CD4-positive, alpha-beta T cell (primary cell): ENCODE measurements at regions not wholly inside any gene's neighbourhood (a gene's known extent, or its start where the extent isn't known, plus 50 kb on each side); places are given as distances from the start of the nearest gene placed in this dataset.

Experiments used
- ATAC-seq: fragments of 200-7000 bp; cut with Tn5 transposase; one replicate; pipeline ENCODE4 v1.10.0; 2022; ENCODE audit warnings: mild to moderate bottlenecking; ENCODE audit not compliant: poor library complexity
- CTCF ChIA-PET: fragments of 350-600 bp; sonication (Branson Sonifier 250); formaldehyde crosslinking; loops from one replicate; lab custom pipeline; 2021; ENCODE audit warnings: antibody characterized with exemption, inconsistent platforms; lab: Charles Lee
- POLR2A ChIA-PET: fragments of 350-600 bp; sonication (Branson Sonifier 250); formaldehyde crosslinking; loops from one replicate; lab custom pipeline; 2021; ENCODE audit warnings: antibody characterized with exemption, inconsistent platforms; lab: Charles Lee
- DNase-seq, 14 experiments: peaks; one replicate each; pipeline ENCODE4 v3.0.0-alpha.2; 2013 to 2020; ENCODE audit warnings: mixed read lengths in 2 of 14
- H3K27ac ChIP-seq, 2 donors: one replicate each; pipeline versions ENCODE4 v1.5.1 to v1.7.0; 2013; ENCODE audit warnings: low read length in 2 of 2, low read depth in 1 of 2, mild to moderate bottlenecking in 1 of 2
- H3K27me3 ChIP-seq, 2 experiments: 1 replicate in 1 of 2; 2 replicates in 1 of 2; pipeline versions ENCODE4 v1.6.1 to v1.7.0; 2013; ENCODE audit warnings: low read length in 2 of 2, control low read depth in 1 of 2, mild to moderate bottlenecking in 1 of 2, moderate library complexity in 1 of 2; ENCODE audit not compliant: insufficient read depth in 2 of 2, control insufficient read depth in 1 of 2
- H3K36me3 ChIP-seq: one replicate; pipeline ENCODE4 v1.6.1; 2013; ENCODE audit warnings: low read length, control low read depth; ENCODE audit not compliant: insufficient read depth
- H3K4me1 ChIP-seq: one replicate; pipeline ENCODE4 v1.6.1; 2013; ENCODE audit warnings: low read length, control low read depth; ENCODE audit not compliant: insufficient read depth
- H3K4me3 ChIP-seq: one replicate; pipeline ENCODE4 v1.5.1; 2013; ENCODE audit warnings: mild to moderate bottlenecking, low read length, moderate library complexity
- H3K9me3 ChIP-seq, 2 experiments: 1 replicate in 1 of 2; 2 replicates in 1 of 2; pipeline versions ENCODE4 v1.6.1 to v1.7.0; 2013; ENCODE audit warnings: low read length in 2 of 2, mild to moderate bottlenecking in 2 of 2, control low read depth in 1 of 2, moderate library complexity in 1 of 2; ENCODE audit not compliant: control insufficient read depth in 1 of 2, insufficient read depth in 1 of 2
- H3K27ac Mint-ChIP-seq: one replicate; pipeline ENCODE4 v1.8.0; 2020; ENCODE audit warnings: mixed read lengths
- H3K27me3 Mint-ChIP-seq: one replicate; pipeline ENCODE4 v1.8.0; 2021; ENCODE audit warnings: mixed read lengths
- H3K36me3 Mint-ChIP-seq: one replicate; pipeline ENCODE4 v1.8.0; 2021; ENCODE audit warnings: low read depth, mixed read lengths
- H3K4me1 Mint-ChIP-seq: one replicate; pipeline ENCODE4 v1.8.0; 2021; ENCODE audit warnings: low read depth, mixed read lengths
- H3K4me3 Mint-ChIP-seq: one replicate; pipeline ENCODE4 v1.8.0; 2020; ENCODE audit warnings: mild to moderate bottlenecking, mixed read lengths
- H3K9me3 Mint-ChIP-seq: one replicate; pipeline ENCODE4 v1.8.0; 2020; ENCODE audit warnings: mixed read lengths
- intact Hi-C, 2 experiments: fragments of 100-400 bp; cut with DNase I in 1 of 2; cut with micrococcal nuclease in 1 of 2; formaldehyde crosslinking; loops; one replicate each; pipeline versions ENCODE4 v1.15.1 to v1.9.0; 2023 to 2025; cut with DNase I, micrococcal nuclease
- TF ChIP-seq, protein P1 (sequence below): fragments of 200-600 bp; IDR thresholded peaks from one replicate; pipeline ENCODE4 v1.8.0; 2022; ENCODE audit warnings: antibody characterized with exemption, mild to moderate bottlenecking

DNA sequence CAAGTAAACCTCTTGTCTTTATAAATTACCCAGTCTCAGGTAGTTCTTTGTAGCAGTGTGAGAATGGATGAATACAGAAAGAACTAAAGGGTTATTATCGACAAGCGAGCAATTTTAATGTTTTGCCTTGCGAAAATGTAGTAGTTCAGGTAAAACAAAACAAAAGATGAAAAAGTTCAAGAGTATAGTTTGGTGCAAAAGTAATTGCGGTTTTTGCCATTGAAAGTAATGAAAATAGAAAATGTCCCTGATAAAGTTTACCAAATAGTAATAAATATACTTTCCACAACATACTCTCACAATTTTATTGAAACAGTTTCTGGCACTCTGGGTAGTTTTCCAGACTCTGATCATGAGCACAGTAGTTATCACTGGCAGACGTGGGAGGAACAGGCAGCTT lies 71.9 kb upstream of the SLC35B3 start:
- H3K27me3 ChIP-seq: no peaks in the 10 kb centered on the region
- intact Hi-C loops: no loop called here
- CTCF ChIA-PET: no interaction called here
- no peak overlapping the region for H3K27ac ChIP-seq
- no peak for ATAC-seq
- no peaks in the 10 kb centered on the region for H3K36me3 Mint-ChIP-seq
- no peak overlapping the region for H3K4me3 ChIP-seq
- DNase-seq: no peak
- H3K4me1 Mint-ChIP-seq: no peaks in the 10 kb centered on the region
- POLR2A ChIA-PET: no interaction called here
- peaks cover 2% of the 10 kb centered on the region for H3K9me3 Mint-ChIP-seq
- H3K36me3 ChIP-seq: no peaks in the 10 kb centered on the region
- H3K4me3 Mint-ChIP-seq: no peak overlapping the region
- H3K9me3 ChIP-seq: no peaks in the 10 kb centered on the region
- TF ChIP-seq, protein P1, sequence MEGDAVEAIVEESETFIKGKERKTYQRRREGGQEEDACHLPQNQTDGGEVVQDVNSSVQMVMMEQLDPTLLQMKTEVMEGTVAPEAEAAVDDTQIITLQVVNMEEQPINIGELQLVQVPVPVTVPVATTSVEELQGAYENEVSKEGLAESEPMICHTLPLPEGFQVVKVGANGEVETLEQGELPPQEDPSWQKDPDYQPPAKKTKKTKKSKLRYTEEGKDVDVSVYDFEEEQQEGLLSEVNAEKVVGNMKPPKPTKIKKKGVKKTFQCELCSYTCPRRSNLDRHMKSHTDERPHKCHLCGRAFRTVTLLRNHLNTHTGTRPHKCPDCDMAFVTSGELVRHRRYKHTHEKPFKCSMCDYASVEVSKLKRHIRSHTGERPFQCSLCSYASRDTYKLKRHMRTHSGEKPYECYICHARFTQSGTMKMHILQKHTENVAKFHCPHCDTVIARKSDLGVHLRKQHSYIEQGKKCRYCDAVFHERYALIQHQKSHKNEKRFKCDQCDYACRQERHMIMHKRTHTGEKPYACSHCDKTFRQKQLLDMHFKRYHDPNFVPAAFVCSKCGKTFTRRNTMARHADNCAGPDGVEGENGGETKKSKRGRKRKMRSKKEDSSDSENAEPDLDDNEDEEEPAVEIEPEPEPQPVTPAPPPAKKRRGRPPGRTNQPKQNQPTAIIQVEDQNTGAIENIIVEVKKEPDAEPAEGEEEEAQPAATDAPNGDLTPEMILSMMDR: no peak
- H3K4me1 ChIP-seq: no peaks in the 10 kb centered on the region
- H3K27me3 Mint-ChIP-seq: peaks cover 8% of the 10 kb centered on the region
- H3K27ac Mint-ChIP-seq: no peak overlapping the region

DNA sequence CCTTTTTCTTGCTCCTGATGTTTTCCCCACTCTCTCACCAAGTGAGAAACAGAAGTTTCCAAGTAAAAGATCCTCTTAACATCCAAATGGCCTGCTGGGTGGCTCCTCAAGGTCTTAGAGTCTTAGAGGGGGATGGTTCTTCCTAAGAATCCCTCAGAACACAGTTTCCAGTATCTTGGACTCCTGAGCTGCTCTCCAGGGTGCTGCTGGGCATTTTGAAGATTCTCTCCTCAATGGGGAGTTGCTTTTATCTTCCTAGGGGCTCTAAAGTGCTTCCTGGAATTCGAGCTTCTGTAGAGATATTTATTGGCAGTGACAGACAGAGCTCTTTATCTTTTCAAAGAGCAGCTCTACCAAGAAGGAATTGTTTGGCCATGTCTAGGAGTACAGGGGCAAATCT lies 70.8 kb upstream of the SLC35B3 start:
- H3K9me3 ChIP-seq: no peaks in the 10 kb centered on the region
- H3K4me1 ChIP-seq: no peaks in the 10 kb centered on the region
- DNase-seq (no peak), ATAC-seq (no peak)
- no peaks in the 10 kb centered on the region for H3K36me3 ChIP-seq
- intact Hi-C loops: no loop called here
- Mint-ChIP-seq H3K36me3 (no peaks in the 10 kb centered on the region), H3K4me1 (no peaks in the 10 kb centered on the region), H3K27ac (no peak overlapping the region), H3K9me3 (peaks cover 2% of the 10 kb centered on the region), H3K27me3 (peaks cover 8% of the 10 kb centered on the region), H3K4me3 (no peak overlapping the region)
- CTCF ChIA-PET: no interaction called here
- no peak overlapping the region for H3K4me3 ChIP-seq
- TF ChIP-seq, protein P1: no peak
- no peaks in the 10 kb centered on the region for H3K27me3 ChIP-seq
- H3K27ac ChIP-seq: no peak overlapping the region
- POLR2A ChIA-PET: interaction anchor here (0.6 kb wide), 1 partner anchor 434 kb away, joined by 4 read pairs; no protein-coding TSS in a partner anchor

GRCh38 chr6:8499540-8499939 lies 64.2 kb upstream of the SLC35B3 start:
- DNase-seq (no peak), ATAC-seq (no peak)
- H3K9me3 Mint-ChIP-seq: peaks cover 3% of the 10 kb centered on the region
- H3K27ac Mint-ChIP-seq: no peak overlapping the region
- H3K4me1 Mint-ChIP-seq: no peaks in the 10 kb centered on the region
- TF ChIP-seq, protein P1: no peak
- ChIA-PET POLR2A (no interaction called here), CTCF (no interaction called here)
- Histone ChIP-seq H3K4me3 (no peak overlapping the region), H3K27ac (no peak overlapping the region), H3K4me1 (no peaks in the 10 kb centered on the region), H3K9me3 (no peaks in the 10 kb centered on the region), H3K36me3 (no peaks in the 10 kb centered on the region), H3K27me3 (no peaks in the 10 kb centered on the region)
- intact Hi-C loops: no loop called here
- H3K27me3 Mint-ChIP-seq: peaks cover 4% of the 10 kb centered on the region
- H3K36me3 Mint-ChIP-seq: no peaks in the 10 kb centered on the region
- no peak overlapping the region for H3K4me3 Mint-ChIP-seq
